ENCODE measurements at regions not wholly inside any gene's neighbourhood (a gene's known extent, or its start where the extent isn't known, plus 50 kb on each side); places are given as distances from the start of the nearest gene placed in this dataset.

DNA sequence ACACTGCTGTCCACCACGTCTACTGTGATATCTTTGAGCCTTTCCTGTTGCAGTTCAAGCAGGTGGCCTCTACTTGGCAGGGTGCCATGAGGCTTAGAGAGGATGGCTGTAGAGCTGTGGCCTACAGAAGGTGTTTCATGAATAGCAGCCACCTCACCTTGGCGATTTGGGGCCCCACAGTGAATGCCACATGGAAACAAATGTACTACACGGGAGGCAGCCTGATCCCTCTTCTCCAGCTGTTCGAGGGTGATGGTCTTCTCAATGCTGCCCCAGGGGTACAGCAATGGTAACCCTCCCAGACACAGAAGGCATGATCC is 70.7 kb downstream of the FAM43A start:
- DNase-seq (ENCODE audit: insufficient read length) (no peak), FAIRE-seq (no peak)
- TF ChIP-seq POLR2AphosphoS5 (IDR thresholded peaks at IDR 0.05; ENCODE audit: low read depth, low read length) (no peak), TAF1 (IDR thresholded peaks at IDR 0.05; ENCODE audit: borderline replicate concordance, low read depth, low read length) (no peak)

DNA sequence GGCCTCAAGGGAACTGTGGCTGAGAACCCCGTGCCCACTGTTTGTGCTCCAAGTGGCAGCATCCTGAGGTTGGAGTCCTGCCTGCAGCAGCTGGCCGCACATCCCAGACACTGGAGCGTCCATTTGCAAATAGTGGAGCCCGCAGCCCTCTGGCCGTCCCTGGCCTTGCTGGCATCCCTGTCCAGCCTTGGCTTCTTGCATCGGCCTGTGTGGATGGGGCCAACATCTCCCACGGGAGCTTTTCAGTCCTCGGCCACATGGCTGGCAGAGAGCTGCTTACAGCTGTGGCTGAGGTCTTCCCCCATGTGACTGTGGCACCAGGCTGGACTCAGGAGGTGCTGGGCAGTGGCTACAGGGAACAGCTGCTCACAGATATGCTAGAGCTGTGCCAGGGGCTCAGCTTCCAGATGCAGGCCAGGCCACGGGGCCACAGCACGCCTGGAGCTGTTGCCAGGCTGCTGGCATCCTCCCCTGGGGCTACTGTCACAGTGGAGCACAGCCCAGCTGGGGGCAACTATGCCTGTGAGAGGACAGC is 71.2 kb downstream of the FAM43A start:
- TF ChIP-seq TAF1 (IDR thresholded peaks at IDR 0.05; ENCODE audit: borderline replicate concordance, low read depth, low read length) (no peak), POLR2A (IDR thresholded peaks at IDR 0.05; ENCODE audit: low read depth, low read length) (no peak), POLR2AphosphoS5 (IDR thresholded peaks at IDR 0.05; ENCODE audit: low read depth, low read length) (no peak)
- no peak for DNase-seq (ENCODE audit: insufficient read length)
- no peak for FAIRE-seq

DNA sequence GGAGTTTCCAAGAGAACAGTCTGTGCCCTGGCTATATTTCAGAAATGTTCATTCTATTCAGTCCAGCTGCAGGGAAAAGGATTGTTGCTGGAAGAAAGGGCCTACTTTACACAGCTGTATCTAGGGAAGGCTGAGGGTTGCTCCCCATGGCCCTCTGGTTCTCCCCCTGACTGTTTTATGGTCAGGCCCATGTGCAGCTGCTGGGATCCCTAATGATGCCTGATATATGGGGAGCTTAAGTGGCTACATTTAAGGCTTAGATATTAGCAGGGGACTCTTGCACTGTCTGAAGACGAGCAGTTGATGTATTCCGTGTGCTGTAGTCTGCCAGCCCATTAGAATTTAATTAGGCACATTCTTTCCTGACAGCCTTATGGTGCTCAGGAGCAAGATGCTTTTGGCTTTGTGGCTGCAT is 72.0 kb downstream of the FAM43A start:
- DNase-seq (ENCODE audit: insufficient read length) (no peak), FAIRE-seq (no peak)
- no peak for TF ChIP-seq POLR2A (IDR thresholded peaks at IDR 0.05; ENCODE audit: low read depth, low read length)
- TF ChIP-seq TAF1 (IDR thresholded peaks at IDR 0.05; ENCODE audit: borderline replicate concordance, low read depth, low read length): no peak
- TF ChIP-seq POLR2AphosphoS5 (IDR thresholded peaks at IDR 0.05; ENCODE audit: low read depth, low read length): no peak

DNA sequence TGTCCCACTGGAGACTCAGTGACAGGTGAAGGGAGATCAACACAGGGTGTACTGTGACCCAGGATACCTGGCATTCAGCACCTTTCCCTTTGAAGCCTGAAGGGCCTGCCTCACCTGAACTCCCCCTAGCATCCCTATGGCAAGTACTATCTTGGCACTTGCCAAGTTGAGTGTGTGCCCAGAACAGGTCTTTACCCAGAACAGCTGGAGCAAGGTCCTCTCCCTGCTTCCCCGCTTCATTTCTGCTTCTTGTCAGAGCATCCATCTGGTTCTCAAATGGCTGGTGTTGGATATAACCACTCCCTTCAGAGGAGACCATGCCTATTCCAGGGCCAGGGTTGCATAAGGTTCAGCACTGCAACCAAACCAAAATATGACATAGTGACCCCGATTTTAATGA is 73.0 kb downstream of the FAM43A start:
- DNase-seq (ENCODE audit: insufficient read length): no peak
- FAIRE-seq: no peak
- TF ChIP-seq POLR2A (IDR thresholded peaks at IDR 0.05; ENCODE audit: low read depth, low read length) (no peak), TAF1 (IDR thresholded peaks at IDR 0.05; ENCODE audit: borderline replicate concordance, low read depth, low read length) (no peak), POLR2AphosphoS5 (IDR thresholded peaks at IDR 0.05; ENCODE audit: low read depth, low read length) (no peak)

DNA sequence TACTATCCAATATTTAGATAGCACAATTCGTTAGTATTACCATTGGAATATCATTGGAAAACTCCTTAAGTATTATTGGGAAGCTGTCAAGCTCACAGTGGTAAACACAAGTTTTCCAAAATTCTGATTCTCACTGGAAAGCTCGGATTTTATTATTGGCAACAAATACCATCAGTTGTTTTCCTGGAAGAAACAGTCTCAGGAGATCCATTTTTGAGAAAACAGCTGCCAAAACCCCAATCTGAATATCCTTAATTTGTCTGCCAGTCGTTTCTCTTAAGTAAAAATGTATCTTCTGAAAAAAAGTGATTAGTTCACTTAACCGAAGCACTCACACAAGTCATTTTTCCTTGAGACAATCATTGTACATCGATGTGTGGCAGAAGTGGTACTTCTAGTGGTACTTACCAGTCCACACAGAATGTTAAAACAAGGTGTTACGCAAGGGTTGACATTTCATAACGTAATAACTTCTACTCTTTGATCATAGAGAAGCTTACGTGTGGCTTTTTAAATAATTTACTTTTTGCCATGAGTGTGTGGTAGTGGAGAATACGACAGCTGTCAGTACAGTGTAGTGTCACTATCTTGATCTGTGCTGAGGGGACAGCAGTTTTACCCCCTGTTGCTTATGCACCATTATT is 74.9 kb downstream of the FAM43A start:
- DNase-seq (ENCODE audit: insufficient read length) (no peak), FAIRE-seq (no peak)
- TF ChIP-seq POLR2A (IDR thresholded peaks at IDR 0.05; ENCODE audit: low read depth, low read length) (no peak), TAF1 (IDR thresholded peaks at IDR 0.05; ENCODE audit: borderline replicate concordance, low read depth, low read length) (no peak), POLR2AphosphoS5 (IDR thresholded peaks at IDR 0.05; ENCODE audit: low read depth, low read length) (no peak)

DNA sequence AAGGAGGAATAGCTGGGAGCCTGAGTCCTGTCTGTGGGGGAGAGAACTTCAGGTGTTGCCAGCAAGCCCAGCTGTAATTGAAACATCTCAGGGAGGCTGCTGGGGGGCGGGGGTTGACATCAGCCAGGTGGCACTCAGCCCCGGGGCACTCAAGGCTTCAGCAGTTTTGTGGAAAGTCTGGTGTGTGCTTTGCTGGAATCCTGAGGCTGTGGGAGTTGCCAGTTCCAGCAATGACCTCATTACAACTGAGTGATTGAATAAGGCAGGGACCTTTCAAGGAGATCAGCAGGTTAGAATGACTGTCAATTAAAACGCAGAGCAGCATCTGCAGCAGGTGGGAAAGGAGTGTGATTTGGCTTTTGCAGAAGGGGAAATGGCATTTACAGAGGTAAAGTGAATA is 75.7 kb downstream of the FAM43A start:
- no peak for DNase-seq (ENCODE audit: insufficient read length)

DNA sequence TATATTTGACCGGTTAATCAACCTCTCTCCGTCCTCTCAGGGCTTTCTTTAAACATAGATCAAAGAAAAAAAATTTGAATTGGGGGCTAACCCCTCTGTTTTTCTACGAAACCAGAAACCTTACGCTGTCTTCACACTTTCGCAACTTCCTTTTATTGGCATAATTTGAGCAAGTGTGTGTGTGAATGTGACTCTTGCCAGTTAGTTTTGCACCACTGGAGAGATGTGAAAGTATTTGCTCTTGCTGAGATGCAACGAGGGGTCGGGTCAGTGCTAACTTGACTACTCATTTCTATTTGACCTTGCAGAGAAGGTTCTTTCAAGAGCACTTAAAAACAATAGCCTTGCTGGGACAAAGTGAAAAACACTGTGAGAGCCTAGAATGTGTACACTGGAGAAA is 81.2 kb downstream of the FAM43A start:
- TF ChIP-seq TAF1 (IDR thresholded peaks at IDR 0.05; ENCODE audit: borderline replicate concordance, low read depth, low read length) (no peak), POLR2AphosphoS5 (IDR thresholded peaks at IDR 0.05; ENCODE audit: low read depth, low read length) (no peak), POLR2A (IDR thresholded peaks at IDR 0.05; ENCODE audit: low read depth, low read length) (no peak)
- FAIRE-seq (no peak), DNase-seq (ENCODE audit: insufficient read length) (no peak)

More for the DNA sequence above, 75.7 kb downstream of the FAM43A start:
- TF ChIP-seq TAF1 (IDR thresholded peaks at IDR 0.05; ENCODE audit: borderline replicate concordance, low read depth, low read length) (no peak), POLR2A (IDR thresholded peaks at IDR 0.05; ENCODE audit: low read depth, low read length) (no peak), POLR2AphosphoS5 (IDR thresholded peaks at IDR 0.05; ENCODE audit: low read depth, low read length) (no peak)
- no peak for FAIRE-seq

DNA sequence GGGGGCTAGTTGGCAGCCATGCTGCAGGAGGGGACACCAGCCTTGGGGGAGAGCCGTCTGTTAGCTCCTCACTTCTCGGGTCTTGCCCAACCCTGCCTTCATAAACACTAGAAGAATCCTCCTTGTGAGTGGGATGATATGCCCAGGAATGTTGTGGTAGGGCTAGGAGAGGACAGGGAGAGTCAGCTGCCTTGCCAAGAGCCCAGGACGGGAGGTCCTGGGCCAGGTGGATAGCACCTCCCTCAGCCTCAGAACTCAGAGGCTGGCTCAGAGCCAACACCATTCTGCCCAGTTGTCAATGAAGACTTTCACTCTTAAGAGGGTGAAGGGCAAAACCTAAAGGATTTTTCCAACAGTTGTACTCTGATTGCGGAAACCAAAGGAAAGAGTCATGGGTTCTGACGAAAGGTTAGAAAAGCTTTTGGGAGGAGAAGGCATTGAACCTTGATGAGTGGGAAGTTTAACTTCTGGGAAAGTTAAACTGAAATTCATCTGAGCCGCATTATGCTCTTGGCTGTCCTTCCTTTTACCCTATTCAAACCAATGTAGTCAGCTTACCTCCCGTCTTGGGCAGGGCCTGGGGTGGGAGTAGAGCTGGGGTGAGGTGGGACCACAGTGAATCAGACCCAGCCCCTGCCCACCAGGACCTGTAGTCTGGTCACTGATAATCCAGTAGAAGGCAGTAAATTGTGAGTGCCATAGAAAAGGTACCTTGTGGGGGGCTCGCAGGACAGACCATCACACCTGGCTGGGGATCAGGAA is 81.9 kb downstream of the FAM43A start:
- FAIRE-seq: no peak
- no peak for DNase-seq (ENCODE audit: insufficient read length)
- TF ChIP-seq POLR2AphosphoS5 (IDR thresholded peaks at IDR 0.05; ENCODE audit: low read depth, low read length): no peak
- no peak for TF ChIP-seq POLR2A (IDR thresholded peaks at IDR 0.05; ENCODE audit: low read depth, low read length)
- TF ChIP-seq TAF1 (IDR thresholded peaks at IDR 0.05; ENCODE audit: borderline replicate concordance, low read depth, low read length): no peak

DNA sequence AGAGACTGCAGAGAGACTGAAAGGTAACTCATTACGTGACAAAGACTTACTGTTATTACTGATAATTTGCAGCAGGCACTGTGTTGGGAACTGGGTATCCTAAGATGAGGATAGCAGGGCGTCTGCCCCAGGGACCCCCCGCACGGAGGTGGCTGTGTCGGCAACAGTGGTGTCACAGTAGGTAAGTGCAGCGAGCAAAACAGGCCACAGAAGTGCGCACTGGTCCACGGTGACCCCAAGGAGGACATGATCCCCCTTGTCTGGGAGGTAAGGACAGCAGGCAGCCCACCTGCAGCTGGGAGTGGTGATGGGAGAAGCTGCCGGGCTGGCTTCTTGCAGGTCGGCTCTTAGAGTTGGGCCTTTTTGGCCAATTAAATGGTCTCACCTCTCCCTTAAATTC is 82.9 kb downstream of the FAM43A start:
- no peak for TF ChIP-seq POLR2A (IDR thresholded peaks at IDR 0.05; ENCODE audit: low read depth, low read length)
- no peak for TF ChIP-seq POLR2AphosphoS5 (IDR thresholded peaks at IDR 0.05; ENCODE audit: low read depth, low read length)
- TF ChIP-seq TAF1 (IDR thresholded peaks at IDR 0.05; ENCODE audit: borderline replicate concordance, low read depth, low read length): no peak
- DNase-seq (ENCODE audit: insufficient read length) (no peak), FAIRE-seq (no peak)

DNA sequence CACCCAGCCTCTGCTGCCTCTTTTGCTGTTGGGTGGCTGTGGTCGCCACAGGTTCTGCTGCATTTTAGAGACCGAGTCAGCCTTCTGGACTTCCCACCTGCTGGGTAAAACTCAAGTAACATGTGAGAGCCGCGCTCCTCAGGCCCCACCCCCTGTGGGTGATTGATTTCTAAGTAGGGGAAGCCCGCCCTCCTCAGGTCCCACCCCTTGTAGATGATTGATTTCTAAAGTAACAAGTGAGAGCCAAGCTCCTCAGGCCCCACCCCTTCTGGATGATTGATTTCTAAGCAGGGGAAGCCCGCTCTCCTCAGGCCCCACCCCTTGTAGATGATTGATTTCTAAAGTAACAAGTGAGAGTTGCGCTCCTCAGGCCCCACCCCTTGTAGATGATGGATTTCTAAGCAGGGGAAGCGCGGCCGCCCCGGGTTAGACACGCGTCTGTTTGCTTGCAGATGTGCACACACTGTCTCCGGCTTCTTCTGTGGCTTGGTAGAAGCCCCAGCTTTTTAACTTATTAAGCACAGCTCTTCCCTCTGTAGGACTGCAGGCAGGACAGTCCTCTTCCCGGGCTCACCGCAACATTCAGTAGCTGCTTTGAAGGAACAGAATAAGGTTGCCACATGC is 83.4 kb downstream of the FAM43A start:
- peak; percentile 96 for FAIRE-seq
- peak; percentile 77 for DNase-seq (ENCODE audit: insufficient read length)
- TF ChIP-seq POLR2AphosphoS5 (IDR thresholded peaks at IDR 0.05; ENCODE audit: low read depth, low read length): no peak
- TF ChIP-seq TAF1 (IDR thresholded peaks at IDR 0.05; ENCODE audit: borderline replicate concordance, low read depth, low read length): no peak
- TF ChIP-seq POLR2A (IDR thresholded peaks at IDR 0.05; ENCODE audit: low read depth, low read length): no peak

DNA sequence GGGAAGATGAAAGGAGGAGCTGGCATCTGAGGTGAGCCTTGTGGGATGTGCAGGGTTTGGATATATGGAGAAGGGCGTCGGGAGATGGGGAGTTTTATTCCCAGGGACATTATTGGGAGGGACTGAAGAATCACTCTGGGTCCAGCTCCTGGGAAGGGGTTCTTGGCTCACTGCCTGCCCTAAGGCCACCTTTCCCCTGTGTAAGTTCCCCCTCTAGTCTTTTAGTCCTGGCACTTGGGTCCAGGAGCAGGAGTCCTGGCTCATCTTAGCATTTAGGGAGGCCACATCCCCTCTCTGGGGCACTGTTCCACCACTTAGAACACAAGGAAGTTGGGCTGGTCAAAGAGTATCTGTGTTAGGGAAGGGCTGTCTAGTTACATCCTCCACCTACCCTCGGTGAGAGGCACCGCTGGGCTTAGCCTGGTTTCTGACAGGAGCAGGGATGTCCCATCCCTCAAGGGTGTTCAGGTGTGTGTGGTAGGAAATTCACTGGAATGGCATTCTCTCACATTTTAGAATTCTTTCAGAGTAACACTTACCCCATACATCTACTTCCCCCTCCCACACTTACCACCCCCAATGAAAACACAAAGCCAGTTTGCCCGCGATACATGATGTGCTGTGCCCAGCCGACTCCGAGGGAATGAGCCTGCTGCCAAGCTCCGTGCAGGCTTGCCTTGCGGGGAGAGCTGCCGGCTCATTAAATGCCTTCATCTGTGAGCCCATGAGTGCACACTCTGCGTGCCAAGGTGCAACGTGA is 86.7 kb downstream of the FAM43A start:
- no peak for DNase-seq (ENCODE audit: insufficient read length)
- FAIRE-seq: no peak
- TF ChIP-seq POLR2A (IDR thresholded peaks at IDR 0.05; ENCODE audit: low read depth, low read length) (no peak), POLR2AphosphoS5 (IDR thresholded peaks at IDR 0.05; ENCODE audit: low read depth, low read length) (no peak)
